ENCODE measurements at regions not wholly inside any gene's neighbourhood (a gene's known extent, or its start where the extent isn't known, plus 50 kb on each side); places are given as distances from the start of the nearest gene placed in this dataset.
A peak's percentile ranks its signal among the peaks of the same experiment; 100 is the strongest.
"Not testable (repeated sequence)": the region's sequence is repeated elsewhere in the genome, so short reads cannot be mapped to it uniquely, and the experiment has no call there.

DNA sequence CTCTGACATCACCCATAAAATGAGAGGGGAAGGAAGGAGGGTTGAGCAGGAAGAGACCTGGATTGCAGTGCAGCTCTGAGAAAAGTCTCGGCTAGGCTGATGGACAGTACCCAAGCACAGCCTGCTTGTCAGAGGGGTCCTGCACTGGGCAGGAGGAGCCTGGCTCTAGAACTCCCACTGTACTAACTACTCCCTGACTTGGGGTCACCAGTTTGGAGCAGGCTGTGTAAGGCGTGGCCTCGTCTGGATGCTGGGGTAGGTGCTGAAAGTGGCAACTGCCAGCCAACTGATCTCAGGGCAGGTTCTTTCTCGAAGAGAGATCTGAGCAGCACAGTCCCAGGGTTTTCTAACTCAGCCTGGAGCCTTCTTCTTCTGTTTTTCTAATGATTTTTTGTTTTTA is 176.3 kb downstream of the ATP23 start:
- DNase-seq = peak in 1 of 10 donors; percentile 72
- intact Hi-C loops (cut with DNase I) = no loop called here

DNA sequence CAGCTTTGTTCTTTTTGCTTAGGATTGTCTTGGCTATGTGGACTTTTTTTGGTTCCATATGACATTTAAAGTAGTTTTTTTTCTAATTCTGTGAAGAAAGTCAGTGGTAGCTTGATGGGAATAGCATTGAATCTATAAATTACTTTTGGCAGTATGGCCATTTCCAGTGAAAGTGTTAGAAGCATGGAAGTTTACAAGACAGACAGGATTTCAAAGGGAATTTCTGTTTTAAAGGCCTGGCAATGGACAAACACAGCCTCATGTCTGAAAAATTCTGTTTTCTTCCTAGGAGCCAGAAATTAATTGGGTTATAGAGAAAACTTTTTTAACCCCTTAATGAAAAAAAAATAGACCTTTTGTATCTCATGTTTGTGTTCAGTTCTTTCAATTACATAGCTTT is 184.4 kb downstream of the ATP23 start:
- DNase-seq = not testable (repeated sequence)

DNA sequence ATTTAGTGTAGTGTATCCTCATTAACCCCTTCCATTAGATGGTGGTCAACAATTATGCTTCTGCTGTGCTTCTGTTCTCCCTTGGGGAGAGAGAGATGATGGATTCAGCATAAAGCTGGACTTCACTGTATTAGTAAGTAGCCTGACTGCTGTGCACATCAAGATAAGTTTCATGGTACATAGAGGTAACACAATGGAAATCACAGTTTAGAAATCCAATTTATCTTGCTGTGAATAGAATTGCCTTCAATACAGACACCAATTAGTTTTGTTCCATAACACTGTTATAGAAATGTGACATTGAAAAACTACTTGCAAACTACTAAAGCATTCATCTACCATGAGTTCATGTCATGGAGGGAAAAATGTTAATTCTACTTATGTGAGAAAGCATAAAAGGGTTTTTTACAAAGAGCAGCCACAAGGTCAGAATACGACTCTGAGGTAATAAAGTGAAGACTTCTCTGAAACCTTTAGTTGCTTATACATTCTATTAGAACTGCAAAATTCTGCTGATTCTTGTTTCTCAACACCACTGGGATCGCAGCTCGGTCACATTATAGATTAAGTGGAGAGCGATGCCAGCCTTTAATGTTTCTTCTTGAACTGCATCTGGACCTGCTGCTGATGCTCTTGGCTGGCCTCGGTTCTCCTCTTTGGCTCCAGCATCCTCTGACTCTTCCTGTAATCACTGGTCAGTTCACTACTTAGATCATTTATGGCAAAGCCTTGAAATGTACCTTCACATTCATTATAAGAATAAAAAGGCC is 190.8 kb downstream of the ATP23 start:
- DNase-seq = no peak
- intact Hi-C loops (cut with DNase I) = no loop called here

More for the DNA sequence above, 184.4 kb downstream of the ATP23 start:
- intact Hi-C loops (cut with DNase I) = not testable (repeated sequence)

DNA sequence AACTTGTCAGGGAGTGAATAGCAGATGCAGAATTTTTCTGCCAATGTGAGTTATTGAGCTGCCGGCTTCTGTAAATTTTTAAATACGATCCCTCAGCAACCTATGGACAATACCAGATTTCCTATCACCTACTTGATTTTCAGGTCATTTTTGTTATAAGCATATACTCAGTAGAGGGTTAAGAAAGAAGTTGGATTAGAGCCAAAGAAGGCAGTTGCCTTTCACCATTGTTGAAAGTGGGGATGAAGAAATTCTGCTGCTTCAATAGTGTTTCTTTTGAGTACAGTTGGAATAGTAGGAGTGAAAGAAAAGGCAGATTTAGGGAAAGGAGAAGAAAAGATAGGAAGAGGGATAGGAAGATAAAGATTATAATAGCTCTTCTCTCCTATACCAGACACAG is 197.1 kb downstream of the ATP23 start:
- no peak for DNase-seq
- intact Hi-C loops (cut with DNase I) = no loop called here

DNA sequence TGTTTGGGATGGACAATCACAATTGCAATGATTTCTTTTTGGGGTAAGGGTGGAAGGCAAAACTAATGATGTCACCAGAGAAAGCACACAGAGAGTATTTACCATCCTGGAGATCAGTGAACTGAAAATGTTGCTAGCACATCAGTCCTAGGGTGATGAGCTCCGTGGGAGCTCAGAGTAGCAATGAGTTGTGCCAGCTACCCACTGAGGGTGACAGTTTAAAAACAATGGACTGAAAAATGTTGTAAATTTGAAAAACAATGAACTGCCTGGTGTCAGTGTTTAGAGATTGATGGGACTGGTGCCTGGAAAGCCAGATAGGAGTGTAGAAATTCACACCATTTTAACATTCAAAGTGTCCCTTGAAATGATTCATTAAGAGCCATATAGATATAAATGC is 198.5 kb downstream of the ATP23 start:
- DNase-seq = no peak
- intact Hi-C loops (cut with DNase I) = no loop called here

DNA sequence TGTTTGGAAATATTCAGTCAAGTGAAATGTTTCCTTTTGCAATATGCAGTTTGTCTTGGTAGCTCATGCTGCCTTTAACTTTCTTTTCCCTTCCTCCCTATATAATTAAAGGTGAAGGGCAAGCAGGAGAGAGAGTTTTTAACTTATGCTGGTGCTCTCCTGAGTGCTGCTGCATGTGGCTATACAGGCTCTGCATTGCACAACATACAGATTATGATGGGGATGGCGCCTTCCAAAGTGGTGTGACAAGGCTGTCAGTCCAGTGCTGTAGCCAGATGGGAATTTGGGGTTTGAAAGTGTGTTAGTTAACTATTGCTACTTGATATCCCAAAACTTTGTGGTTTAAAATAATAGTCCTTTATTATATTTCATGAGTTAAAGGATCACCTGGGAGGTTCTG is 199.0 kb downstream of the ATP23 start:
- intact Hi-C loops (cut with DNase I) = no loop called here
- DNase-seq = no peak

DNA sequence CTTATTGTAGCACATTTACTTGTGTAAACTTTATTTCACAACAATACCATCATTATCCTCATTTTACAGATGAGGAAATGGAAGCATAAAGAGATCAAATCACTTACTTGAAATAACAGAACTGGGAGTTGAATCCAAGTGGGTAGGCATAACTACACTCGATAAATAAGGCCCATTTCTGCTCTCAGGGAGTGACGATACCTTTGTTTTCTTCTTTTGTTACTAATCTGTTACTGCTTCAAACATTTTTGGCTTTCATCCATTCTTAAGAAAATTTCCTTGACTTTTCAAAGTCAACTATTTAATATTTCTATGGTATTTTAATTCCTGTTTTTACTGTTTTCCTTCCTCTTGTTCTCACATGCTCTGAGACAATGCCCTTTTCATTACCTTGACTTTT is 201.6 kb downstream of the ATP23 start:
- no peak for DNase-seq
- intact Hi-C loops (cut with DNase I) = no loop called here

DNA sequence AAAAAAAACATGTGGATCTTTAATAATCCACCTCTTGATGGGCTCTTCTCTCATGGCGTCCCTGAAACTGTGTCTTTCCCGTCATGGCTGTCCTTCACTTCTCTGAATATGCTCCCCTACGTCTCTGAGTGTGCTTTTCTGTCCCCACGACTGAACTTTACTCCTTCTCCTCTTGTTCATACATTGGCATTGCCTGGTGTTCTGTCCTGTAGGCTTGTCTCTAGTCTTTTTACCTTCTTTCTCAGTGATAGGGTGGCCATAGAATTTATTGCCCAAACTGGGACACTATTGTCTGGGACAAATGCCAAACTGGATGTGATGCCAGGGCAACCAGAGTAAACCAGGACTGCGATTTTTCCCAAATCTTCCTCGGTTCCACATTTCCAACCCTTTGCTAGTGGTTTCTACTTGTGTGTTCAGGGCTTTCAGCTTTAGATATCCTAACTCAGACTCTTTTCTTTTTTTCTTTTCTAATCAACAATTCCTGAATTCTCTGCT is 202.2 kb downstream of the ATP23 start:
- no peak for DNase-seq
- intact Hi-C loops (cut with DNase I) = no loop called here

DNA sequence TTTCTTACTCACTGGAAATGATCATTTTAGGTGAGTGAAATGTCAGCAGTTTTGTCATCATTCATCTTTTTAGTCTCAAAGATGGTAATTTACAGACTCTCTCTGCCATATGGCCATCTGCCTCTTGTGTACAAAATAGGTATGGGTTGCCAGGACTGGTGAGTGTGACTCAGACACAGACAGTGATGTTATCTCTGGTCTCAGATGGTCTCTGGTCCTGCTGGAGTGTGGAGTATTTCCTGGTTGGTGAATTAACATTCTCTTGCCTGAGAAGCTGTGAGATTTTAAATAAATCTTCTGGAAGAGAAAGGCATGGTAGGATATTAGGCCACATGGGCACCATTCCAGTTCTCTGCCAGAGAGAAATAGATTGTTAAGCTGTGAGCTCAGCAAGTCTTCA is 207.0 kb downstream of the ATP23 start:
- intact Hi-C loops (cut with DNase I) = no loop called here
- peak in 1 of 10 donors; percentile 10 for DNase-seq

DNA sequence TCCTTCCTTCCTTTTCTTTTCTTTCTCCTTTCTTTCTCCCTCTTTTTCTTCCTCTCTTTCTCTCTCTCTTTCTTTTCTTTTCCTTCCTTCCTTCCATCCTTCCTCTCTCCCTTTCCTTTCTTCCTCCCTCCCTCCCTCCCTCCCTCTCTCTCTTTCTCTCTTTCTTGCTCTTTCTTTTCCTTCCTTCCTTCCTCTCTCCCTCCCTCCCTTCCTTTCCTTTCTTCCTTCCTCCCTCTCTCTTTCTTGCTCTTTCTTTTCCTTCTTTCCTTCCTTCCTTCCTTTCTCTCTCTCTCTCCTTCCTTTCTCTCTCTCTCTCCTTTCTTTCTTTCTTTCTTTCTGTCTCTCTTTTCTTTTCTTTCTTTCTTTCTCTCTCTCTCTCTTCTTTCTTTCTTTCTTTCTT is 207.6 kb downstream of the ATP23 start:
- intact Hi-C loops (cut with DNase I) = no loop called here
- DNase-seq = no peak

DNA sequence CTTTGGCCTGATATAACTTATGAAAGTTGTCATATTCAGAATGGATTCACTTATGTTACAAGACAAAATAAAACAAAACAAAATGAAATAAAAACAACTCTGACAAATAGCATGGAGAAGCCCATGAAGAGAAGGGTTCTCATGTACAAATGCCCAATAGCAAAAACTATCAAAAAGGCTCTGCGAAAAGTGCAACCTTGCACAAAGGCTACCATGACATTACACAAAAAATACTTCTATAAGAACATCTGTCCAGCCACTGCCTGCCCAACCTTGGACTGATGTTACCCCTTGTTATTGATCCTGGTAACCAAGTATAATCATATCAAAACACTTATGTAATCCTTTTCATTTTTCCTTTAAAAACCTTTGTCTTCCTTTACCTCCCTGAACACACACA is 213.0 kb downstream of the ATP23 start:
- DNase-seq = no peak
- intact Hi-C loops (cut with DNase I) = no loop called here

DNA sequence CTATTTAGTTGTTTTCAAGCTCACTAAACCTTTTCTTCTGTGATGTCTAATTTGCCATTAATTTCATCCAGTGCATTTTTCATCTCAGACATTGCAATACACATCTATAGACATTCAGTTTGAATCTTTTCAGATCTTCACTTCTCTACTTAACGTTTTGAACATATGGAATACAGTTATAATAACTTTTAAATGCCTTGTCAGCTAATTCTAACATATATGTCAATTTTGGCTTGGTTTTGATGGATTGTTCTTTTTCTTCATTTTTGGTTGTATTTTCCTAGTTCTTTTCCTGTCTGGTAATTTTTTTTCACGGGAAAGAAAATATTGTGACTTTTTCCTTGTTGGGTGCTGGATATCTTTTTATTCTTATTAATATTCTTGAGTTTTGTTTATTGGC is 215.3 kb downstream of the ATP23 start:
- DNase-seq = no peak
- intact Hi-C loops (cut with DNase I) = no loop called here

DNA sequence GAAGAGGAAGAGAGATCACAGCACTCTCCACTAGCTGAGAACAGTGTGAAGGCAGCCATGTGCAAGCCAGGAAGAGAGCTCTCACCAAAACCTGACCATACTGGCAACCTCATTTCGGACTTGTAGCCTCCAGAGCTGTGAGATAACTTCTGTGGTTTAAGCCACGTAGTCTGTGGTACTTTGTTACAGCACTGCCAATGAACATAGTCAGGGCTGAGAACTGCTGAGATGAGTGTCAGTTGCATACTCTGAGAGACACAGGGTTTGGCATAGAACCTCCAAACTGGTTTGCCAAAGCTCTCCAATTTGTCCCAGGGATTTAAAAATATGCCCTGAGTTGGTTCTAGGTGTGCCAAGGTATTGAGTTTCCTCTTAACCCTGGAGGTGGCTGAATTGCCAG is 218.6 kb downstream of the ATP23 start:
- DNase-seq = no peak
- intact Hi-C loops (cut with DNase I) = no loop called here

DNA sequence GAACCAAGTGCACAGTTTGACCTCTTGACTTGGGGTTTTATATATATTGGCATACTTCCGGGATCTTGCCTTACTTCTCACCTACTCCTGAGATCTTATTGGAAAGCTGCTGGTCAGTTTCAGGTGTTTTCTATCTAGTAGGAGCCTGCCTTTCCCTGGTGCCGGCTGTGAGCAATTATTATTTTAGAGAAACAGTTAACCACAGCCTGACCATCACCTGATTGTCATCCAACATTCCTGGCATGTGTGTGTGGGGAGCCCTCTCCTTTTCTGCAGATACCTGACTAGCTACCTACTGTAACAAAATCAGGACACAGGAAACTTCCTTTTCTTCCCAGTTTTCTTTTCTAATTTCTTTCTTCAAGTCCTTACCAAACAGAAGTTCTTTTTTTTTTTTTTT is 220.4 kb downstream of the ATP23 start:
- intact Hi-C loops (cut with DNase I) = no loop called here
- no peak for DNase-seq

DNA sequence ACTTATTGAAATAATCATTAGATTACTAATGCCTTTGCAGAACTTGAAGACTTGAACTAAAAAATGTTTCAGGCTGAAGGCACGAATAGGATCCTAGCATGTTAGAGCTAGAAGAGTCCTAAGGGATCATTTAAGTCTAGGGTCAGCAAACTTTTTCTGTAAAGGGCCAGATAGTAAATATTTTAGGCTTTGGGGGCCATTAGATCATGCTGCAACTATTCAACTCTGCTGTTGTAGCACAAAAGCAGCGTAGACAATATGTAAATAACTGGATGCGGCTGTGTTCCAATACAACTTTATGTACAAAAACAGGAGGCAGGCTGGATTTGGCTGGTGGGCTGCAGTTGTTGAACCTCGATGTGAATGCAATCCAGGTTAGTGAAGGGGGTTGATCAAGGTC is 221.7 kb downstream of the ATP23 start:
- DNase-seq = no peak
- intact Hi-C loops (cut with DNase I) = no loop called here

DNA sequence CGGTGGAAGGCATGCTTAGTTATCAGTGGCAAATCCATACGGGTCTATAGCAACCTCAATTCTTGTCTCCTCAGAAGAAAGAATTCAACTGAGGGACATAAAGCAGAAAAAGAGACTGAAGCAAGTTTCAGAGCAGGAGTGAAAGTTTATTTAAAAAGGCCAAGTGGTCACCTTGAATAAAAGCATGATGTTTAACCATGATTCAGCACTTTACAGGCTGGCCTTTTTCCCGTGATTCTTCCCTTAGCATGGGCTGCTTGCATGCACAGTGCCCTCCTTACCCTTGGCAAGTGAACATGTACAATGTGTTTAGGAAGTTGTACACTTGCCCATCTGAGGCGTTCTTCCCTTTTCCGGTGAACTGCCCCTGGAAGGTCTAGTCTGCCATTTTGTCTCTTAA is 225.3 kb downstream of the ATP23 start:
- no peak for DNase-seq
- intact Hi-C loops (cut with DNase I) = no loop called here

DNA sequence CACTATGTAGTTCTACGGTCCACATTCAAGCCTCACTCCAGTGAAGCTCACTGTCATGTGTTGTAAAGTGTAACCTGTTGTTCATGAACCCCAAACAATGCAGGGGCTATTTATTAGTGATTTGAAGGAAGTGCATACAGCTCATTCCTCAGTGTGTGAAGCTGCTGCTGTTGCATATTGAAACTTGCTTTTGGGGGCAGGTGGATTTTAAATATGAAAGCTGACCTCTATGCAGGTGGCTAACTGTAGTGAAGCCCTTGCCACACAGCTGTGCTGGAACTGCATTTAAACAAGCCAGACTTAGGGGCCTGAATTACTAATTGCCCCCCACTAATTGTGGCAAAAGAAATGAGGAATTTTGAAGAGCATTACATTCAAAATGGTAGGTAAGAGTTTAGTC is 226.3 kb downstream of the ATP23 start:
- no peak for DNase-seq
- intact Hi-C loops (cut with DNase I) = no loop called here

DNA sequence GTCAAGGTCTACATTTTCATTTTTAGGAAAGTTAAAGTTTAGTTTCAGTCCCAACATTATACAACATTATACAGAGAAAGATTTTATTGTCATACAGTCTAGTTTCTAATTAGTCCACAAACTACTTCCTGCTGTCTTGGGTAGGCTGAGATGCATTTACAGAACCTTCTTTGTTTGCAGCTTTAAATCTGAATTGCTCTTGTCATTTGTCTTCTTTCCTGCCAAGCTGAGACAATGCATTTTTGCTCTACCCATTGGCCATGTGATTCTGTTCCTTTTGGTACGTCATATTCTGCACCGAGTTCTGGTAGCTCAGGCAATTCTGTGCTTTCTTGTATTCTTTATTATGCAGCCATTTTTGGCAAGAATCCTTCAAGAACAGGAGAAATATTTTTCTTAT is 228.5 kb downstream of the ATP23 start:
- intact Hi-C loops (cut with DNase I) = no loop called here
- no peak for DNase-seq

DNA sequence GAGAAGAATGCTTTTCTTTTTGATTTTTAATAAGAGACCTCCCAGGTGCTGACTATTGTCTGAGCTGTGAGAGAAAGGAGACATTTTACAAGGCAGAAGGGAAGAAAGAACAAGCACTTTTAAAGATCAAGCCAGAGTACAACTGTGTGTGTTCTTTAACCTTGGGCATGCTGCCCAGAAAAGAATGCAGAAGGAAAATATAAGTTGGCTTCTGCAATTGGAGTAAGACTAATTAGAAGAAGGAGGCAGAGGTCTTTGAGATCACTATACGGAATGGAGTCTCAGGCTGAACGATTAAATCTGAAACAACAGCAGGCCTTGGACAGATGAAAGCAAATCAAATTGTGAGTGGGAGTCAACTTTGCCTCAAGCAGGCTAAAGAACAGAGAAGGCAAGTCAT is 230.5 kb downstream of the ATP23 start:
- intact Hi-C loops (cut with DNase I) = no loop called here
- no peak for DNase-seq

DNA sequence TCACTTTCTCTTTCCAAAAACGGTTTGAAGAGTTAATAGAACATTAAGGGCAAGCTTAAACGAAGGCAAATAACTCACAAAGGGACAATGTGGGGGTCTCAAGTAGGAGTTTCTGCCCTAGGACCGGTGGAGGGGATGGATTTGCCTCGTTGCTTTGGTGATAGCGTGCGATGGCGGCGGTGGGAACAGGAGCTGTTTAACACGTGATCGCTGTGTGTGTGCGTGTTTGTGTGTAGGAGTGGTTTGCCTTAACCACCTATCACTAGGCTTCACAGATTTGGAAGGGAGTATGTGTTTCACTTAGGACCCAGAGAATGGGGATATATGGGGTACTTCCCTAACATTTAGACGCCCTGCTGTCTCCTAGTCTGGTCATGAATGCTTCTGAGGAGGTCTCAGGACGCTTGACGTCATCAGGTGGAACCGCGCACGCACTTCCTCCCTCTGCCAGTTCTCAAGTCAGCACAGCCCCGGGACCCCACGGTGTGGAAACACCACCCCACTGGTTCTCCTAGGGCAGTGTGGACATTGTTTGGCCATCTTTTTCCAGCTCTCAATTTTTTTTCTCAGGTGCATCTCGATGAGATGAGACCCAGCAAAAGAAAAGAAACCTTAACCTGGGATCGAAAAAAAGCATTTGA is 231.2 kb downstream of the ATP23 start:
- no peak for DNase-seq
- intact Hi-C loops (cut with DNase I) = no loop called here

DNA sequence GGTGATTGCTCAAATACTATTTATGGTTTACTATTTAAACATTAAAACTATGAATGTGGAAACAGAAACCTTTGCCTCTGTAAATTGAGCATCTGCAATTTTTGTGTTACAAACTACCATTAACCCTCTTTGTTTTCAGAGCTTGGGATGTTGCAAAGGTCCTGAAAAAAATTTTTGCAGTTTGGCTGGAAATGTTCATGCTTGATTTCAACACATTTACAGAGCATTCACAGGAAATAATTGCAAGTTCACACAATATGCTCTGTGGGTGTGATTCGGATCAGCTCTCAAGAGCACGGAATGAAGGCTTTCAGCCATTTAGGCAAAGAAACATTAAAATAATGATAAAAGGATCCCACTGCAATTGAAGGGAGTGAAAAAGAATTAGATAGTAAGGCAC is 232.9 kb downstream of the ATP23 start:
- intact Hi-C loops (cut with DNase I) = no loop called here
- DNase-seq = no peak

DNA sequence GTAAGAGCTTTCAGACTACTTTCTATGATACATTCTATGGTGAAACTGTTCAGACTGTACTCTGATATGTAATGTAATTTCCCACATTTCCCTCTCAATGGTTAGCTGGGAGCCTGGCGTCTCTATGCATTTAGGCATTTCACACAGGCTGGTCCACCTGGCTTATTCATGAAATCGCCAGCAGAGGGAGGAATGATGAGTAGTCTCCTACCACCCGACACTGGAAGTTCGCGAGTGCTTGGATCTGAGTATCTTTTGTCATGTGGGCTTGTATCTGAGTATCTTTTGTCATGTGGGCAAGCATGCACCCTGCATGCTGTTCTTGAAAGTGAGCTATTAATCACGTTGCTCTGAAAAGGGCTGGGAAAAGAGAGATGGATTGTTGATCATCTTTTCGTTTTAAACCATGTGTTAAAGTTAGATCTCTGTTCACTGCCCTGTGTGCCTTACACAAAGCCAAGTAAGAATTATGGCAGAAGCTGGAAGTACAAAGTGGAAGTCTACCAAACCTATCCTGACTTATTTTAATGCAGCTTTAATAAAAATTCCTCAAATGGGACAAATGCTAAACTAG is 235.0 kb downstream of the ATP23 start:
- DNase-seq = peak in 1 of 10 donors; percentile 28
- intact Hi-C loops (cut with DNase I) = no loop called here

All from posterior cingulate gyrus (tissue), 11 donors.